ENCODE measurements at regions not wholly inside any gene's neighbourhood (a gene's known extent, or its start where the extent isn't known, plus 50 kb on each side); places are given as distances from the start of the nearest gene placed in this dataset.

GRCh38 chrX:43003939-43004338 is 226.0 kb upstream of the PPP1R2C start:
- Histone ChIP-seq H3K27me3 (no peaks in the 10 kb centered on the region), H3K9me3 (no peaks in the 10 kb centered on the region), H3K4me1 (no peaks in the 10 kb centered on the region), H3K4me3 (no peak overlapping the region), H3K36me3 (no peaks in the 10 kb centered on the region), H3K27ac (no peak overlapping the region)
- no peak for DNase-seq
- ATAC-seq (ENCODE audit: low FRiP score in 2 of 2), result no peak
- TF ChIP-seq POLR2A (IDR thresholded peaks at IDR 0.05) (no peak), EP300 (IDR thresholded peaks at IDR 0.05) (no peak), CTCF (IDR thresholded peaks at IDR 0.05) (no peak), POLR2AphosphoS5 (IDR thresholded peaks at IDR 0.05) (no peak)
- WGBS, 2 donors, result 83 to 100% methylated on average over 2 of the region's 2 CpGs

- ATAC-seq (ENCODE audit: low FRiP score in 2 of 2), result no peak
- no peaks in the 10 kb centered on the region for H3K9me3 ChIP-seq
- no peak for DNase-seq
- H3K36me3 ChIP-seq, result no peaks in the 10 kb centered on the region
- 53 to 86% methylated on average over 3 of the region's 3 CpGs for WGBS, 2 donors
- H3K27me3 ChIP-seq, result no peaks in the 10 kb centered on the region
- no peak overlapping the region for H3K27ac ChIP-seq
- H3K4me1 ChIP-seq, result no peaks in the 10 kb centered on the region
- TF ChIP-seq POLR2A (IDR thresholded peaks at IDR 0.05), result no peak
- TF ChIP-seq POLR2AphosphoS5 (IDR thresholded peaks at IDR 0.05), result no peak
- no peak for TF ChIP-seq CTCF (IDR thresholded peaks at IDR 0.05)
- no peak for TF ChIP-seq EP300 (IDR thresholded peaks at IDR 0.05)
- H3K4me3 ChIP-seq, result no peak overlapping the region
These were observed 227.6 kb upstream of the PPP1R2C start for GRCh38 chrX:43005561-43005960.

- 36 to 92% methylated on average over 1 of the region's 1 CpG for WGBS, 2 donors
These were observed 230.4 kb upstream of the PPP1R2C start for GRCh38 chrX:43008356-43008755.

GRCh38 chrX:43016021-43016420 is 238.1 kb upstream of the PPP1R2C start:
- Histone ChIP-seq H3K27me3 (no peaks in the 10 kb centered on the region), H3K4me3 (no peak overlapping the region), H3K27ac (no peak overlapping the region), H3K36me3 (no peaks in the 10 kb centered on the region), H3K4me1 (no peaks in the 10 kb centered on the region), H3K9me3 (no peaks in the 10 kb centered on the region)
- DNase-seq (no peak), ATAC-seq (ENCODE audit: low FRiP score in 2 of 2) (no peak)
- TF ChIP-seq EP300 (IDR thresholded peaks at IDR 0.05) (no peak), POLR2A (IDR thresholded peaks at IDR 0.05) (no peak)

More at GRCh38 chrX:43008356-43008755, 230.4 kb upstream of the PPP1R2C start:
- ATAC-seq (ENCODE audit: low FRiP score in 2 of 2) (no peak), DNase-seq (no peak)
- no peaks in the 10 kb centered on the region for H3K9me3 ChIP-seq
- H3K4me1 ChIP-seq, result no peaks in the 10 kb centered on the region
- no peaks in the 10 kb centered on the region for H3K27me3 ChIP-seq
- no peak overlapping the region for H3K4me3 ChIP-seq
- no peaks in the 10 kb centered on the region for H3K36me3 ChIP-seq
- H3K27ac ChIP-seq, result no peak overlapping the region
- TF ChIP-seq EP300 (IDR thresholded peaks at IDR 0.05), result no peak
- TF ChIP-seq POLR2A (IDR thresholded peaks at IDR 0.05), result no peak
- no peak for TF ChIP-seq POLR2AphosphoS5 (IDR thresholded peaks at IDR 0.05)
- no peak for TF ChIP-seq CTCF (IDR thresholded peaks at IDR 0.05)

- H3K9me3 ChIP-seq, result no peaks in the 10 kb centered on the region
- H3K27me3 ChIP-seq, result no peaks in the 10 kb centered on the region
- TF ChIP-seq POLR2A (IDR thresholded peaks at IDR 0.05) (no peak), POLR2AphosphoS5 (IDR thresholded peaks at IDR 0.05) (no peak), CTCF (IDR thresholded peaks at IDR 0.05) (no peak), EP300 (IDR thresholded peaks at IDR 0.05) (no peak)
- DNase-seq (no peak), ATAC-seq (ENCODE audit: low FRiP score in 2 of 2) (no peak)
- no peak overlapping the region for H3K27ac ChIP-seq
- 97 to 100% methylated on average over 2 to 5 of the region's 5 CpGs for WGBS, 2 donors
- no peaks in the 10 kb centered on the region for H3K4me1 ChIP-seq
- no peak overlapping the region for H3K4me3 ChIP-seq
- H3K36me3 ChIP-seq, result no peaks in the 10 kb centered on the region
These were observed 240.1 kb upstream of the PPP1R2C start for GRCh38 chrX:43018031-43018430.
